GM12878 (cell line): ENCODE measurements at regions not wholly inside any gene's neighbourhood (a gene's known extent, or its start where the extent isn't known, plus 50 kb on each side); places are given as distances from the start of the nearest gene placed in this dataset.

Experiments
- ATAC-seq: fragments of 200-7000 bp; cut with Tn5 transposase; 3 replicates; pipeline ENCODE4 v1.9.1; 2020; ENCODE audit warnings: mild to moderate bottlenecking, moderate library complexity
- BruUV-seq: library from RNA; stranded (reverse); fragments of 400-500 nt; replicated peaks from 2 replicates; lab custom pipeline; 2021; lab: Mats Ljungman, UMichigan
- CTCF ChIA-PET: fragments of 300-600 bp; sonication (Branson Sonifier 250); formaldehyde crosslinking; extraction: SDS; loops from one replicate; lab custom pipeline; 2021; ENCODE audit warnings: inconsistent platforms; lab: Yijun Ruan, JAX
- POLR2A ChIA-PET: fragments of 350-600 bp; formaldehyde crosslinking; extraction: SDS; loops from one replicate; lab custom pipeline; 2021; ENCODE audit warnings: inconsistent platforms; lab: Charles Lee
- RAD21 ChIA-PET: fragments of 300-600 bp; sonication (Branson Sonifier 250); formaldehyde crosslinking; loops from one replicate; lab custom pipeline; 2023; ENCODE audit warnings: antibody characterized with exemption; ENCODE audit not compliant: unreplicated experiment; lab: Charles Lee
- SMC1A ChIA-PET: fragments of 300-600 bp; sonication (Branson Sonifier 250); formaldehyde crosslinking; loops from one replicate; lab custom pipeline; 2023; ENCODE audit not compliant: unreplicated experiment, uncharacterized antibody; lab: Charles Lee
- DNase-seq: peaks from one replicate; pipeline ENCODE4 v3.0.0-alpha.2; 2011; ENCODE audit warnings: low read depth, low spot score
- FAIRE-seq: peaks from 3 replicates; lab custom pipeline; 2011; peaks lifted over from hg19 to GRCh38; lab: Jason Lieb, UNC
- H2AFZ ChIP-seq: 2 replicates; pipeline ENCODE4 v1.6.0; 2011; ENCODE audit warnings: low read depth, low read length, control low read depth; ENCODE audit not compliant: control insufficient read depth
- H3K27ac ChIP-seq: 2 replicates; pipeline ENCODE4 v1.5.1; 2011; ENCODE audit warnings: control low read depth; ENCODE audit not compliant: control insufficient read depth, insufficient read depth
- H3K27me3 ChIP-seq, 2 experiments: replicated peaks in 1 of 2; 2 replicates each; pipeline versions ENCODE4 v1.6.0 to v1.6.1; 2011; ENCODE audit warnings: low read length in 1 of 2; ENCODE audit not compliant: control insufficient read depth in 2 of 2, insufficient read depth in 2 of 2
- H3K36me3 ChIP-seq, 2 experiments: 2 replicates each; pipeline ENCODE4 v1.5.1; 2011; ENCODE audit warnings: low read length in 1 of 2; ENCODE audit not compliant: control insufficient read depth in 2 of 2, insufficient read depth in 2 of 2
- H3K4me1 ChIP-seq: 2 replicates; pipeline ENCODE4 v1.6.1; 2011; ENCODE audit warnings: mild to moderate bottlenecking, low read length, moderate library complexity, mixed read lengths; ENCODE audit not compliant: control insufficient read depth, insufficient read depth
- H3K4me2 ChIP-seq: 2 replicates; pipeline ENCODE4 v1.6.0; 2011; ENCODE audit warnings: control low read depth; ENCODE audit not compliant: control insufficient read depth, insufficient read depth
- H3K4me3 ChIP-seq: fragments of 200-600 bp; sonication (generic); 2 replicates; pipeline ENCODE4 v1.5.1; 2016
- H3K79me2 ChIP-seq: 2 replicates; pipeline ENCODE4 v1.6.0; 2011; ENCODE audit warnings: low read length; ENCODE audit not compliant: control insufficient read depth, insufficient read depth
- H3K9ac ChIP-seq: 2 replicates; pipeline ENCODE4 v1.8.0; 2011; ENCODE audit warnings: low read length, control low read depth, mixed read lengths; ENCODE audit not compliant: control insufficient read depth, insufficient read depth
- H3K9me3 ChIP-seq: replicated peaks from 3 replicates; pipeline ENCODE4 v1.5.1; 2011; ENCODE audit warnings: mild to moderate bottlenecking, low read length; ENCODE audit not compliant: control insufficient read depth, insufficient read depth
- H4K20me1 ChIP-seq: 2 replicates; pipeline ENCODE4 v1.6.0; 2011; ENCODE audit not compliant: control insufficient read depth, insufficient read depth
- CHD4 ChIP-seq: fragments of 200-600 bp; sonication (generic); IDR thresholded peaks from 2 replicates; pipeline ENCODE4 v1.6.1; 2016; ENCODE audit warnings: mild to moderate bottlenecking
- FOXM1 ChIP-seq: IDR thresholded peaks from 2 replicates; pipeline ENCODE4 v1.6.1; 2012; ENCODE audit warnings: low read depth, mild to moderate bottlenecking, inconsistent platforms, low read length, moderate library complexity
- GABPA ChIP-seq: IDR thresholded peaks from 2 replicates; pipeline ENCODE4 v1.6.1; 2014; ENCODE audit warnings: antibody characterized with exemption, low read depth, mild to moderate bottlenecking, inconsistent platforms
- HSF1 ChIP-seq: fragments of 150-350 bp; IDR thresholded peaks from 2 replicates; pipeline ENCODE4 v1.6.1; 2014; ENCODE audit warnings: mild to moderate bottlenecking, low read depth, low read length
- IKZF2 ChIP-seq, 2 experiments: fragments of 450-650 bp; IDR thresholded peaks; 2 replicates each; pipeline ENCODE4 v1.6.1; 2017; ENCODE audit warnings: mild to moderate bottlenecking in 2 of 2, moderate library complexity in 2 of 2
- JUNB ChIP-seq: IDR thresholded peaks from 2 replicates; pipeline ENCODE4 v1.6.1; 2016; ENCODE audit warnings: antibody characterized with exemption, mild to moderate bottlenecking
- JUND ChIP-seq: IDR thresholded peaks from 2 replicates; pipeline ENCODE4 v1.6.1; 2012; ENCODE audit warnings: low read depth, mild to moderate bottlenecking, low read length, improper control_type of control experiment, moderate library complexity
- RELA ChIP-seq: fragments of 450-650 bp; IDR thresholded peaks from 2 replicates; pipeline ENCODE4 v1.8.0; 2014; ENCODE audit warnings: borderline replicate concordance; ENCODE audit not compliant: partially characterized antibody
- RUNX3 ChIP-seq: IDR thresholded peaks from 2 replicates; pipeline ENCODE4 v1.6.1; 2012; ENCODE audit warnings: low read length, inconsistent platforms
- SREBF1 ChIP-seq: IDR thresholded peaks from 2 replicates; pipeline ENCODE4 v1.6.1; 2012; ENCODE audit warnings: mild to moderate bottlenecking, low read length
- SREBF2 ChIP-seq: IDR thresholded peaks from 2 replicates; pipeline ENCODE4 v1.6.1; 2012; ENCODE audit warnings: mild to moderate bottlenecking, low read length
- STAT1 ChIP-seq: fragments of 450-650 bp; conservative IDR thresholded peaks from 2 replicates; pipeline ENCODE4 v1.6.1; 2014; ENCODE audit warnings: antibody characterized with exemption, mild to moderate bottlenecking
- TAF1 ChIP-seq: IDR thresholded peaks from 2 replicates; pipeline ENCODE4 v1.6.1; 2011; ENCODE audit warnings: mild to moderate bottlenecking, low read depth, low read length, borderline replicate concordance
- TARDBP ChIP-seq: IDR thresholded peaks from 2 replicates; pipeline ENCODE4 v1.6.1; 2016; ENCODE audit warnings: borderline replicate concordance
- ZNF217 ChIP-seq: fragments of 450-650 bp; IDR thresholded peaks from 2 replicates; pipeline ENCODE4 v1.6.1; 2017; ENCODE audit warnings: antibody characterized with exemption, mild to moderate bottlenecking
- WGBS: methylation state at CpG from one replicate; pipeline ENCODE4 v1.1.6; 2016; ENCODE audit warnings: low lambda C conversion rate; ENCODE audit not compliant: insufficient replicate concordance, insufficient coverage; ENCODE audit errors: missing lambda C conversion rate; 5-methylcytosine and 5-hydroxymethylcytosine counted together
- in situ Hi-C: fragments of 300-500 bp; cut with MboI; formaldehyde crosslinking; loops from 9 replicates; pipeline ENCODE4 v1.14.3; 2018; ENCODE audit warnings: mixed read lengths
- intact Hi-C: fragments of 100-400 bp; cut with micrococcal nuclease; formaldehyde crosslinking; loops from one replicate; pipeline ENCODE4 v1.14.2; 2022; ENCODE audit not compliant: unreplicated experiment
- TF ChIP-seq, protein P1 (sequence below): fragments of 450-650 bp; IDR thresholded peaks from 2 replicates; pipeline ENCODE4 v1.6.1; 2017; ENCODE audit warnings: low read depth, mild to moderate bottlenecking, moderate library complexity
- TF ChIP-seq, protein P2 (sequence below): IDR thresholded peaks from 2 replicates; pipeline ENCODE4 v1.6.1; 2012; ENCODE audit warnings: improper control_type of control experiment, low read depth, low read length; ENCODE audit not compliant: insufficient replicate concordance

DNA sequence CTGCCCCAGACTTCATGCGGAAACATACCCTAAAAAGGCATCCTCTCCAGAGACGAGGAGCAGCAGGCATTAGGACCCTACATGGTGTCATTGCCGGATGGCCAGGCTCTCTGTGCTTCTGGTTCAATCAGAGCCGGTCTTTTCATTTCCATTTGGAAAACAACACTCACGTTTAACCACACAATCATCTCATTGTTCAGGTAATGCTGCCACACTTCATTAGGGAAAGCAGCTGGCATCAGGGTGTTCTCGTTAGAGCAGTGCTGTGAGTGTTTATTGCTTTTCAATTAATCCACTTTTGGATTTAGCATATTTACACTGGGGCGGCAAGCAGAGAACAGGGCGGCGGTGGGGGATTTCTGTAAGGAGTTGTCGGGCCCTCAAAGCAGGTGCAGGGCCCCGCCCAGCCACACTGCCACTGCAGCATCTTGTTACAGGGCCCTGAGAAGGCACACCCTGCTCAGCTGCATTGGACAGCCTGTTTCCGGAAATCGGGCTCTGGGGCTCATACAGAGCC lies 338.6 kb downstream of the SHANK2 start:
- no peak for DNase-seq
- FAIRE-seq = no peak
- ChIA-PET RAD21 (no interaction called here), SMC1A (no interaction called here), POLR2A (no interaction called here), CTCF (no interaction called here)
- Histone ChIP-seq H4K20me1 (no peaks in the 10 kb centered on the region), H3K27ac (no peak overlapping the region), H3K79me2 (no peaks in the 10 kb centered on the region), H3K4me3 (no peak overlapping the region), H3K9ac (no peak overlapping the region), H3K36me3 (no peaks in the 10 kb centered on the region), H3K9me3 (no peaks in the 10 kb centered on the region; the same call in 2 of the 3 replicates), H3K27me3 (no peaks in the 10 kb centered on the region; a peak in 1 of 4 replicates), H2AFZ (no peak overlapping the region), H3K4me1 (no peaks in the 10 kb centered on the region), H3K4me2 (no peak overlapping the region)
- intact Hi-C loops = loop anchor here (1.0 kb wide), 1 partner anchor 26 kb away; no protein-coding TSS in a partner anchor
- BruUV-seq = no TSS peak
- 24% methylated on average over 13 of the region's 13 CpGs for WGBS
- in situ Hi-C loops = no loop called here
- ATAC-seq = peak; percentile 45; the same call in 2 of the 3 replicates
- TF ChIP-seq GABPA (no peak), FOXM1 (no peak), RELA (no peak), SREBF1 (no peak), TAF1 (no peak), RUNX3 (no peak), CHD4 (no peak), JUNB (no peak), ZNF217 (no peak), STAT1 (no peak), TARDBP (no peak), IKZF2 (IDR thresholded peaks at IDR 0.05) (no peak), SREBF2 (no peak), JUND (no peak), HSF1 (no peak)
- TF ChIP-seq, protein P1, sequence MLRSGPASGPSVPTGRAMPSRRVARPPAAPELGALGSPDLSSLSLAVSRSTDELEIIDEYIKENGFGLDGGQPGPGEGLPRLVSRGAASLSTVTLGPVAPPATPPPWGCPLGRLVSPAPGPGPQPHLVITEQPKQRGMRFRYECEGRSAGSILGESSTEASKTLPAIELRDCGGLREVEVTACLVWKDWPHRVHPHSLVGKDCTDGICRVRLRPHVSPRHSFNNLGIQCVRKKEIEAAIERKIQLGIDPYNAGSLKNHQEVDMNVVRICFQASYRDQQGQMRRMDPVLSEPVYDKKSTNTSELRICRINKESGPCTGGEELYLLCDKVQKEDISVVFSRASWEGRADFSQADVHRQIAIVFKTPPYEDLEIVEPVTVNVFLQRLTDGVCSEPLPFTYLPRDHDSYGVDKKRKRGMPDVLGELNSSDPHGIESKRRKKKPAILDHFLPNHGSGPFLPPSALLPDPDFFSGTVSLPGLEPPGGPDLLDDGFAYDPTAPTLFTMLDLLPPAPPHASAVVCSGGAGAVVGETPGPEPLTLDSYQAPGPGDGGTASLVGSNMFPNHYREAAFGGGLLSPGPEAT = no peak
- TF ChIP-seq, protein P2, sequence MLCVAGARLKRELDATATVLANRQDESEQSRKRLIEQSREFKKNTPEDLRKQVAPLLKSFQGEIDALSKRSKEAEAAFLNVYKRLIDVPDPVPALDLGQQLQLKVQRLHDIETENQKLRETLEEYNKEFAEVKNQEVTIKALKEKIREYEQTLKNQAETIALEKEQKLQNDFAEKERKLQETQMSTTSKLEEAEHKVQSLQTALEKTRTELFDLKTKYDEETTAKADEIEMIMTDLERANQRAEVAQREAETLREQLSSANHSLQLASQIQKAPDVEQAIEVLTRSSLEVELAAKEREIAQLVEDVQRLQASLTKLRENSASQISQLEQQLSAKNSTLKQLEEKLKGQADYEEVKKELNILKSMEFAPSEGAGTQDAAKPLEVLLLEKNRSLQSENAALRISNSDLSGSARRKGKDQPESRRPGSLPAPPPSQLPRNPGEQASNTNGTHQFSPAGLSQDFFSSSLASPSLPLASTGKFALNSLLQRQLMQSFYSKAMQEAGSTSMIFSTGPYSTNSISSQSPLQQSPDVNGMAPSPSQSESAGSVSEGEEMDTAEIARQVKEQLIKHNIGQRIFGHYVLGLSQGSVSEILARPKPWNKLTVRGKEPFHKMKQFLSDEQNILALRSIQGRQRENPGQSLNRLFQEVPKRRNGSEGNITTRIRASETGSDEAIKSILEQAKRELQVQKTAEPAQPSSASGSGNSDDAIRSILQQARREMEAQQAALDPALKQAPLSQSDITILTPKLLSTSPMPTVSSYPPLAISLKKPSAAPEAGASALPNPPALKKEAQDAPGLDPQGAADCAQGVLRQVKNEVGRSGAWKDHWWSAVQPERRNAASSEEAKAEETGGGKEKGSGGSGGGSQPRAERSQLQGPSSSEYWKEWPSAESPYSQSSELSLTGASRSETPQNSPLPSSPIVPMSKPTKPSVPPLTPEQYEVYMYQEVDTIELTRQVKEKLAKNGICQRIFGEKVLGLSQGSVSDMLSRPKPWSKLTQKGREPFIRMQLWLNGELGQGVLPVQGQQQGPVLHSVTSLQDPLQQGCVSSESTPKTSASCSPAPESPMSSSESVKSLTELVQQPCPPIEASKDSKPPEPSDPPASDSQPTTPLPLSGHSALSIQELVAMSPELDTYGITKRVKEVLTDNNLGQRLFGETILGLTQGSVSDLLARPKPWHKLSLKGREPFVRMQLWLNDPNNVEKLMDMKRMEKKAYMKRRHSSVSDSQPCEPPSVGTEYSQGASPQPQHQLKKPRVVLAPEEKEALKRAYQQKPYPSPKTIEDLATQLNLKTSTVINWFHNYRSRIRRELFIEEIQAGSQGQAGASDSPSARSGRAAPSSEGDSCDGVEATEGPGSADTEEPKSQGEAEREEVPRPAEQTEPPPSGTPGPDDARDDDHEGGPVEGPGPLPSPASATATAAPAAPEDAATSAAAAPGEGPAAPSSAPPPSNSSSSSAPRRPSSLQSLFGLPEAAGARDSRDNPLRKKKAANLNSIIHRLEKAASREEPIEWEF = no peak
